HepG2 (cell line): ENCODE measurements at regions not wholly inside any gene's neighbourhood (a gene's known extent, or its start where the extent isn't known, plus 50 kb on each side); places are given as distances from the start of the nearest gene placed in this dataset.

Experiments used
- ATAC-seq: fragments of 200-7000 bp; cut with Tn5 transposase; 3 replicates; pipeline ENCODE4 v1.9.1; 2020; ENCODE audit warnings: mild to moderate bottlenecking, moderate library complexity
- BruUV-seq: library from RNA; stranded (reverse); fragments of 400-500 nt; replicated peaks from 2 replicates; lab custom pipeline; 2021; lab: Mats Ljungman, UMichigan
- CTCF ChIA-PET: fragments of 300-600 bp; formaldehyde crosslinking; extraction: SDS; loops from one replicate; lab custom pipeline; 2021; ENCODE audit warnings: low total read pairs, inconsistent platforms, low intra/inter-chr PET ratio; lab: Yijun Ruan, JAX
- POLR2A ChIA-PET: fragments of 350-600 bp; sonication (Branson Sonifier 250); formaldehyde crosslinking; loops from one replicate; lab custom pipeline; 2020; ENCODE audit warnings: antibody characterized with exemption, inconsistent platforms; lab: Yijun Ruan, JAX
- DNase-seq: peaks from one replicate; pipeline ENCODE4 v3.0.0-alpha.2; 2015; ENCODE audit warnings: low spot score
- FAIRE-seq: peaks from 3 replicates; lab custom pipeline; 2011; peaks lifted over from hg19 to GRCh38; lab: Jason Lieb, UNC
- H2AFZ ChIP-seq: one replicate; pipeline ENCODE4 v1.6.1; 2011; ENCODE audit warnings: low read length, inconsistent platforms
- H3K27ac ChIP-seq: fragments of 300-600 bp; 3 replicates; pipeline ENCODE4 v1.8.0; 2011; ENCODE audit warnings: mixed run types, mild to moderate bottlenecking, mixed read lengths, low read length, inconsistent platforms; ENCODE audit not compliant: insufficient read depth; ENCODE audit errors: extremely low read length
- H3K27me3 ChIP-seq, 2 experiments: fragments of 200-600 bp in 1 of 2; 2 replicates in 1 of 2; 3 replicates in 1 of 2; pipeline versions ENCODE4 v1.6.0 to v1.8.0; 2011; ENCODE audit warnings: low read length in 2 of 2, mild to moderate bottlenecking in 2 of 2, moderate library complexity in 2 of 2, inconsistent platforms in 1 of 2; ENCODE audit not compliant: insufficient read depth in 2 of 2, control insufficient read depth in 1 of 2
- H3K36me3 ChIP-seq, 2 experiments: fragments of 200-600 bp in 1 of 2; replicated peaks in 1 of 2; 2 replicates in 1 of 2; 3 replicates in 1 of 2; pipeline versions ENCODE4 v1.5.1 to v1.8.0; 2011; ENCODE audit warnings: low read length in 2 of 2, inconsistent platforms in 1 of 2; ENCODE audit not compliant: insufficient read depth in 2 of 2, control insufficient read depth in 1 of 2
- H3K4me1 ChIP-seq: 2 replicates; pipeline ENCODE4 v1.5.1; 2012; ENCODE audit warnings: low read length, inconsistent platforms; ENCODE audit not compliant: insufficient read depth
- H3K4me2 ChIP-seq: 2 replicates; pipeline ENCODE4 v1.6.0; 2011; ENCODE audit warnings: low read depth, low read length, inconsistent platforms
- H3K4me3 ChIP-seq, 3 experiments: fragments of 200-600 bp in 1 of 3; sonication (generic), shearing (Covaris generic) in 1 of 3; replicated peaks in 1 of 3; 2 replicates each; pipeline ENCODE4 v1.5.1; 2011 to 2016; ENCODE audit warnings: low read length in 3 of 3, inconsistent platforms in 2 of 3, low read depth in 2 of 3, mild to moderate bottlenecking in 2 of 3, control low read depth in 1 of 3, mixed read lengths in 1 of 3; ENCODE audit not compliant: insufficient read depth in 1 of 3
- H3K79me2 ChIP-seq: one replicate; pipeline ENCODE4 v1.6.1; 2011; ENCODE audit warnings: low read length, inconsistent platforms; ENCODE audit not compliant: insufficient read depth
- H3K9ac ChIP-seq: 2 replicates; pipeline ENCODE4 v1.6.0; 2011; ENCODE audit warnings: mild to moderate bottlenecking, low read depth, low read length, inconsistent platforms; ENCODE audit not compliant: insufficient read depth
- H3K9me3 ChIP-seq: 2 replicates; pipeline ENCODE4 v1.5.1; 2012; ENCODE audit warnings: mild to moderate bottlenecking, low read length
- H4K20me1 ChIP-seq: 2 replicates; pipeline ENCODE4 v1.6.0; 2011; ENCODE audit warnings: inconsistent platforms, mild to moderate bottlenecking, low read length, moderate library complexity; ENCODE audit not compliant: insufficient read depth
- MYC ChIP-seq: sonication (generic); formaldehyde crosslinking; IDR thresholded peaks from 2 replicates; pipeline ENCODE4 v1.9.0; 2021; ENCODE audit warnings: missing genetic modification reagents, borderline replicate concordance
- ZNF30 ChIP-seq: sonication (generic); formaldehyde crosslinking; IDR thresholded peaks from 2 replicates; pipeline ENCODE4 v1.5.0; 2020; ENCODE audit warnings: mild to moderate bottlenecking, missing genetic modification reagents
- ZNF678 ChIP-seq: sonication (generic); formaldehyde crosslinking; IDR thresholded peaks from 2 replicates; pipeline ENCODE4 v1.4.0; 2020; ENCODE audit warnings: mild to moderate bottlenecking, missing genetic modification reagents
- WGBS: methylation state at CpG from one replicate; pipeline ENCODE4 v1.1.6; 2017; ENCODE audit warnings: low lambda C conversion rate; 5-methylcytosine and 5-hydroxymethylcytosine counted together
- in situ Hi-C: cut with HindIII; loops from 2 replicates; pipeline ENCODE4 v1.10.0; 2017; ENCODE audit warnings: low pct_unique_long_range_greater_than_20kb; ENCODE audit not compliant: extremely low pct_ligation_motif_present
- intact Hi-C: fragments of 100-400 bp; cut with micrococcal nuclease; formaldehyde crosslinking; loops from one replicate; pipeline ENCODE4 v1.10.0; 2022; ENCODE audit not compliant: unreplicated experiment
- TF ChIP-seq, protein P1 (sequence below): sonication (generic); formaldehyde crosslinking; IDR thresholded peaks from 2 replicates; pipeline ENCODE4 v1.9.0; 2021; ENCODE audit warnings: missing genetic modification reagents, borderline replicate concordance
- TF ChIP-seq, protein P2 (sequence below): sonication (generic); formaldehyde crosslinking; IDR thresholded peaks from 2 replicates; pipeline ENCODE4 v1.5.1; 2020; ENCODE audit warnings: missing genetic modification reagents, mild to moderate bottlenecking, borderline replicate concordance

DNA sequence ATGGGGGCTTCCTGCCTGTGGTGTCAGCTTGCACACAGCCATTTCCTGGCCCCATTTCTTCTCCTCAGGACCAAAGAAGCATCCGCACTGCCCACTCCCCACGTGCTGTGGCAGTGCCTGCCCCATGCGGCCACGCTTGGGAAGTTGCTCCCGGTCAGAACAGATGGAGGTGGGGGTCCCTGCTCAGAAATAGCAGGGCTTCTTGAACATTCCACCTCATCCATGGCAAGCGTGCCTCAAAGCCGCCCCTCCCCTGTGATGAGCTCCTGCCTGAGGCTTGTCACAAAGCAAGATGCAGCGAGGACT is 238.2 kb downstream of the SYK start:
- Histone ChIP-seq H4K20me1 (no peaks in the 10 kb centered on the region), H2AFZ (no peak overlapping the region), H3K4me1 (peaks cover 60% of the 10 kb centered on the region), H3K4me2 (no peak overlapping the region), H3K27ac (no peak overlapping the region), H3K4me3 (no peak overlapping the region), H3K27me3 (no peaks in the 10 kb centered on the region), H3K79me2 (peaks cover 5% of the 10 kb centered on the region), H3K9me3 (no peaks in the 10 kb centered on the region), H3K36me3 (no peaks in the 10 kb centered on the region), H3K9ac (no peak overlapping the region)
- intact Hi-C loops (loop anchor here (5.0 kb wide), 1 partner anchor 638 kb away; no protein-coding TSS in a partner anchor), in situ Hi-C loops (loop anchor here (10.0 kb wide), 1 partner anchor 155 kb away; no protein-coding TSS in a partner anchor)
- DNase-seq, result no peak
- no peak for ATAC-seq
- ChIA-PET CTCF (no interaction called here), POLR2A (interaction anchor here (3.0 to 4.1 kb wide), 2 partner anchors 157 to 168 kb away, joined by 21 to 58 read pairs; no protein-coding TSS in a partner anchor)
- no TSS peak for BruUV-seq
- 98% methylated on average over 8 of the region's 8 CpGs for WGBS
- no peak for FAIRE-seq
- 0 out of 2 replicates have a peak, but pooled peaks have one; percentile 14 for TF ChIP-seq MYC (CRISPR knock-in tag)
- TF ChIP-seq, protein P1, sequence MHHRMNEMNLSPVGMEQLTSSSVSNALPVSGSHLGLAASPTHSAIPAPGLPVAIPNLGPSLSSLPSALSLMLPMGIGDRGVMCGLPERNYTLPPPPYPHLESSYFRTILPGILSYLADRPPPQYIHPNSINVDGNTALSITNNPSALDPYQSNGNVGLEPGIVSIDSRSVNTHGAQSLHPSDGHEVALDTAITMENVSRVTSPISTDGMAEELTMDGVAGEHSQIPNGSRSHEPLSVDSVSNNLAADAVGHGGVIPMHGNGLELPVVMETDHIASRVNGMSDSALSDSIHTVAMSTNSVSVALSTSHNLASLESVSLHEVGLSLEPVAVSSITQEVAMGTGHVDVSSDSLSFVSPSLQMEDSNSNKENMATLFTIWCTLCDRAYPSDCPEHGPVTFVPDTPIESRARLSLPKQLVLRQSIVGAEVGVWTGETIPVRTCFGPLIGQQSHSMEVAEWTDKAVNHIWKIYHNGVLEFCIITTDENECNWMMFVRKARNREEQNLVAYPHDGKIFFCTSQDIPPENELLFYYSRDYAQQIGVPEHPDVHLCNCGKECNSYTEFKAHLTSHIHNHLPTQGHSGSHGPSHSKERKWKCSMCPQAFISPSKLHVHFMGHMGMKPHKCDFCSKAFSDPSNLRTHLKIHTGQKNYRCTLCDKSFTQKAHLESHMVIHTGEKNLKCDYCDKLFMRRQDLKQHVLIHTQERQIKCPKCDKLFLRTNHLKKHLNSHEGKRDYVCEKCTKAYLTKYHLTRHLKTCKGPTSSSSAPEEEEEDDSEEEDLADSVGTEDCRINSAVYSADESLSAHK (CRISPR knock-in tag), result no peak

DNA sequence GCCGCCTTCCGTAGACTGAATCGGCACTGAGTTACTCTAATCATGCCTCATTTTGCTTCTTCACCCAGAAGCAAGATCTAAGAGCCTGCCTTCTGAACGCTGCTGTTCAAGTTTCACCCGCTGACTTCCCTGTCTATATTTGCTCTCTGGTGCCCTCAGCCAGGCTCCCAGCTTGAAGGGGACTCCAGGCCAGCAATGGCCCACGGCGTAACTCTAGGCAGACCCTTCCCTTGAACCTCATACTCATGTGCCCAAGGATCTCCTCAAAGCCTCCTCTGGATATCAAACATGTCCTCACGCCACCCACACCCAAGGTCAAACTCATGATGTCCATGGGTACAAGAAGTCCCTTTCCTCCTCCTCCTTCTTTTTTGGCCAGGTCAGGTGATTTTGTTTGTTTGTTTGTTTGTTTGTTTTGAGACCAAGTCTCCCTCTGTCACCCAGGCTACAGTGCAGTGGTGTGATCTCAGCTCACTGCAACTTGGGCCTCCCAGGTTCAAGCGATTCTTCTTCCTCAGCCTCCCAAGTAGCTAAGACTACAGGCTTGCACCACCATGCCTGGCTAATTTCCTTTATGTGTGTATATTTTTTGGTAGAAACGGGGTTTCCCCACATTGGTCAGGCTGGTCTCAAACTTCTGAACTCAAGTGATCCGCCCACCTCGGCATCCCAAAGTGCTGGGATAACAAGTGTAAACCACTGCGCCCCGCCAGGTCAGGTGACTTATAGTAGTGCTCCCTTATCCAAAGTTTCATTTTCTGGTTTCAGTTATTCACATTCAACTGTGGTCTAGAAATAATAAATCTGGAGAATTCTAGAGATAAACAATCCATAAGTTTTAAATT is 239.0 kb downstream of the SYK start:
- 98% methylated on average over 14 of the region's 14 CpGs for WGBS
- no peak for DNase-seq
- BruUV-seq, result no TSS peak

More for the DNA sequence above, 239.0 kb downstream of the SYK start:
- TF ChIP-seq ZNF678 (CRISPR knock-in tag) (no peak), ZNF30 (no peak)
- TF ChIP-seq, protein P2, sequence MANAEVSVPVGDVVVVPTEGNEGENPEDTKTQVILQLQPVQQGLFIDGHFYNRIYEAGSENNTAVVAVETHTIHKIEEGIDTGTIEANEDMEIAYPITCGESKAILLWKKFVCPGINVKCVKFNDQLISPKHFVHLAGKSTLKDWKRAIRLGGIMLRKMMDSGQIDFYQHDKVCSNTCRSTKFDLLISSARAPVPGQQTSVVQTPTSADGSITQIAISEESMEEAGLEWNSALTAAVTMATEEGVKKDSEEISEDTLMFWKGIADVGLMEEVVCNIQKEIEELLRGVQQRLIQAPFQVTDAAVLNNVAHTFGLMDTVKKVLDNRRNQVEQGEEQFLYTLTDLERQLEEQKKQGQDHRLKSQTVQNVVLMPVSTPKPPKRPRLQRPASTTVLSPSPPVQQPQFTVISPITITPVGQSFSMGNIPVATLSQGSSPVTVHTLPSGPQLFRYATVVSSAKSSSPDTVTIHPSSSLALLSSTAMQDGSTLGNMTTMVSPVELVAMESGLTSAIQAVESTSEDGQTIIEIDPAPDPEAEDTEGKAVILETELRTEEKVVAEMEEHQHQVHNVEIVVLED, result no peak
- TF ChIP-seq, all 625 proteins: peak for 0
- Histone ChIP-seq H3K4me3 (no peak overlapping the region), H3K27ac (no peak overlapping the region), H2AFZ (no peak overlapping the region), H3K27me3 (no peaks in the 10 kb centered on the region), H3K4me2 (no peak overlapping the region), H3K4me1 (peaks cover 60% of the 10 kb centered on the region), H3K9ac (no peak overlapping the region), H3K9me3 (no peaks in the 10 kb centered on the region), H3K79me2 (peaks cover 5% of the 10 kb centered on the region), H3K36me3 (no peaks in the 10 kb centered on the region), H4K20me1 (no peaks in the 10 kb centered on the region)
- ChIA-PET CTCF (no interaction called here), POLR2A (interaction anchor here (4.1 kb wide), 1 partner anchor 156 kb away, joined by 58 read pairs; no protein-coding TSS in a partner anchor)
- intact Hi-C loops, result no loop called here
- ATAC-seq (no peak), FAIRE-seq (no peak)
- in situ Hi-C loops, result loop anchor here (10.0 kb wide), 1 partner anchor 154 kb away; no protein-coding TSS in a partner anchor
